H9 (cell line): ENCODE measurements at regions not wholly inside any gene's neighbourhood (a gene's known extent, or its start where the extent isn't known, plus 50 kb on each side); places are given as distances from the start of the nearest gene placed in this dataset.

Source experiments
- DNase-seq: peaks from one replicate; pipeline ENCODE4 v3.0.0-alpha.2; 2017
- H2AFZ ChIP-seq: one replicate; pipeline ENCODE4 v1.6.1; 2013; ENCODE audit warnings: mild to moderate bottlenecking, low read length, control low read depth, moderate library complexity
- H2AK5ac ChIP-seq: 2 replicates; pipeline ENCODE4 v1.6.1; 2013; ENCODE audit warnings: low read length, control low read depth, mixed read lengths; ENCODE audit not compliant: insufficient read length
- H2BK120ac ChIP-seq: one replicate; pipeline ENCODE4 v1.6.1; 2013; ENCODE audit warnings: low read depth, mild to moderate bottlenecking, low read length, control low read depth, inconsistent platforms; ENCODE audit not compliant: poor library complexity, severe bottlenecking
- H2BK12ac ChIP-seq: 2 replicates; pipeline ENCODE4 v1.6.1; 2013; ENCODE audit warnings: low read length, control low read depth, mixed read lengths, low read depth; ENCODE audit not compliant: insufficient read length
- H2BK15ac ChIP-seq: 2 replicates; pipeline ENCODE4 v1.6.1; 2013; ENCODE audit warnings: low read depth, low read length, control low read depth
- H2BK20ac ChIP-seq: one replicate; pipeline ENCODE4 v1.6.1; 2013; ENCODE audit warnings: low read depth, mild to moderate bottlenecking, low read length, control low read depth, inconsistent platforms; ENCODE audit not compliant: poor library complexity, severe bottlenecking
- H2BK5ac ChIP-seq: 2 replicates; pipeline ENCODE4 v1.6.1; 2013; ENCODE audit warnings: low read length, control low read depth, mixed read lengths; ENCODE audit not compliant: insufficient read length
- H3K14ac ChIP-seq: 2 replicates; pipeline ENCODE4 v1.6.1; 2013; ENCODE audit warnings: low read length, control low read depth; ENCODE audit not compliant: insufficient read depth
- H3K18ac ChIP-seq: 2 replicates; pipeline ENCODE4 v1.6.1; 2013; ENCODE audit warnings: low read depth, mild to moderate bottlenecking, mixed read lengths, low read length, control low read depth; ENCODE audit not compliant: insufficient read length
- H3K23ac ChIP-seq: 2 replicates; pipeline ENCODE4 v1.6.1; 2013; ENCODE audit warnings: low read length, control low read depth, mixed read lengths, low read depth; ENCODE audit not compliant: insufficient read length
- H3K23me2 ChIP-seq: 2 replicates; pipeline ENCODE4 v1.6.1; 2013; ENCODE audit warnings: low read depth, mild to moderate bottlenecking, mixed read lengths, low read length, control low read depth; ENCODE audit not compliant: insufficient read length, poor library complexity, severe bottlenecking
- H3K27ac ChIP-seq: 2 replicates; pipeline ENCODE4 v1.5.1; 2013; ENCODE audit warnings: low read length, control low read depth, mixed read lengths, low read depth; ENCODE audit not compliant: insufficient read length
- H3K27me3 ChIP-seq: 2 replicates; pipeline ENCODE4 v1.6.1; 2013; ENCODE audit warnings: low read length, control low read depth, inconsistent platforms; ENCODE audit not compliant: insufficient read depth
- H3K4ac ChIP-seq: 2 replicates; pipeline ENCODE4 v1.6.1; 2013; ENCODE audit warnings: low read depth, mild to moderate bottlenecking, control low read depth, inconsistent platforms, low read length, moderate library complexity
- H3K4me1 ChIP-seq: 2 replicates; pipeline ENCODE4 v1.6.1; 2013; ENCODE audit warnings: low read length, control low read depth, inconsistent platforms; ENCODE audit not compliant: insufficient read depth
- H3K4me2 ChIP-seq: 2 replicates; pipeline ENCODE4 v1.6.1; 2013; ENCODE audit warnings: low read length, control low read depth, mixed read lengths; ENCODE audit not compliant: insufficient read length, insufficient read depth
- H3K56ac ChIP-seq: 2 replicates; pipeline ENCODE4 v1.6.1; 2013; ENCODE audit warnings: low read depth, mild to moderate bottlenecking, mixed read lengths, low read length, control low read depth; ENCODE audit not compliant: insufficient read length
- H3K79me1 ChIP-seq: 2 replicates; pipeline ENCODE4 v1.6.1; 2013; ENCODE audit warnings: low read depth, mild to moderate bottlenecking, moderate library complexity, low read length, control low read depth, inconsistent platforms; ENCODE audit not compliant: insufficient read depth, poor library complexity, severe bottlenecking
- H3K79me2 ChIP-seq: 2 replicates; pipeline ENCODE4 v1.6.1; 2013; ENCODE audit warnings: low read length, control low read depth, inconsistent platforms; ENCODE audit not compliant: insufficient read depth
- H3K9ac ChIP-seq: 2 replicates; pipeline ENCODE4 v1.6.1; 2013; ENCODE audit warnings: low read length, control low read depth, mixed read lengths; ENCODE audit not compliant: insufficient read length; ENCODE audit errors: extremely low read depth
- H3K9me3 ChIP-seq: one replicate; pipeline ENCODE4 v1.6.1; 2013; ENCODE audit warnings: low read depth, low read length, inconsistent platforms; ENCODE audit not compliant: control insufficient read depth
- H3T11ph ChIP-seq: one replicate; pipeline ENCODE4 v1.6.1; 2013; ENCODE audit warnings: mild to moderate bottlenecking, low read length, control low read depth, inconsistent platforms
- H4K20me1 ChIP-seq: one replicate; pipeline ENCODE4 v1.6.1; 2013; ENCODE audit not compliant: control insufficient read depth, insufficient read length, insufficient read depth
- H4K5ac ChIP-seq: 2 replicates; pipeline ENCODE4 v1.6.1; 2013; ENCODE audit warnings: low read depth, mild to moderate bottlenecking, mixed read lengths, low read length, control low read depth; ENCODE audit not compliant: insufficient read length
- H4K8ac ChIP-seq: replicated peaks from 2 replicates; pipeline ENCODE4 v1.6.1; 2013; ENCODE audit warnings: low read length, control low read depth, mixed read lengths, low read depth; ENCODE audit not compliant: insufficient read length
- H4K91ac ChIP-seq: 2 replicates; pipeline ENCODE4 v1.6.1; 2013; ENCODE audit warnings: low read depth, mild to moderate bottlenecking, moderate library complexity, mixed read lengths, low read length, control low read depth; ENCODE audit not compliant: insufficient read length
- H3K27ac Mint-ChIP-seq, 3 experiments: 2 replicates in 2 of 3; 3 replicates in 1 of 3; pipeline ENCODE4 v1.8.0; 2020 to 2021; ENCODE audit warnings: mixed read lengths in 3 of 3, mild to moderate bottlenecking in 1 of 3, moderate library complexity in 1 of 3
- H3K27me3 Mint-ChIP-seq: 2 replicates; pipeline ENCODE4 v1.8.0; 2021; ENCODE audit warnings: low read depth, mild to moderate bottlenecking, moderate library complexity, mixed read lengths
- H3K36me3 Mint-ChIP-seq, 3 experiments: 2 replicates in 2 of 3; 3 replicates in 1 of 3; pipeline ENCODE4 v1.8.0; 2020 to 2021; ENCODE audit warnings: low read depth in 3 of 3, mixed read lengths in 3 of 3; ENCODE audit not compliant: insufficient read depth in 1 of 3
- H3K4me1 Mint-ChIP-seq, 2 experiments: 2 replicates each; pipeline ENCODE4 v1.8.0; 2020; ENCODE audit warnings: mixed read lengths in 2 of 2
- H3K4me3 Mint-ChIP-seq, 2 experiments: 2 replicates in 1 of 2; 3 replicates in 1 of 2; pipeline ENCODE4 v1.8.0; 2020 to 2021; ENCODE audit warnings: mild to moderate bottlenecking in 2 of 2, mixed read lengths in 2 of 2, moderate library complexity in 1 of 2
- H3K9me3 Mint-ChIP-seq, 2 experiments: 2 replicates in 1 of 2; 3 replicates in 1 of 2; pipeline ENCODE4 v1.8.0; 2020; ENCODE audit warnings: mild to moderate bottlenecking in 2 of 2, mixed read lengths in 2 of 2, moderate library complexity in 1 of 2
- CTCF ChIP-seq: fragments of 200-600 bp; sonication (generic); conservative IDR thresholded peaks from 3 replicates; pipeline ENCODE4 v1.8.0; 2021; ENCODE audit warnings: antibody characterized with exemption, mild to moderate bottlenecking
- WGBS: extraction: QIAGEN DNeasy Blood & Tissue Kit; methylation state at CpG from one replicate; pipeline ENCODE4 v1.1.7; 2013; ENCODE audit warnings: missing lambda C conversion rate, low lambda C conversion rate, mixed read lengths; ENCODE audit not compliant: insufficient read length; ENCODE audit errors: extremely low coverage; 5-methylcytosine and 5-hydroxymethylcytosine counted together

GRCh38 chr12:13358391-13358905 lies 161.9 kb downstream of the EMP1 start:
- TF ChIP-seq CTCF: no peak
- Histone ChIP-seq H2BK12ac (no peak overlapping the region), H3K27ac (no peak overlapping the region), H2BK15ac (no peak overlapping the region), H3K4me2 (no peak overlapping the region), H4K20me1 (no peaks in the 10 kb centered on the region), H2BK120ac (no peak overlapping the region), H3K9ac (no peak overlapping the region), H3K23me2 (no peaks in the 10 kb centered on the region), H3K56ac (no peak overlapping the region), H3K18ac (no peak overlapping the region), H3K4ac (no peak overlapping the region), H2BK20ac (no peak overlapping the region), H3K9me3 (no peaks in the 10 kb centered on the region), H2AFZ (no peak overlapping the region), H4K5ac (no peak overlapping the region), H3T11ph (no peak overlapping the region), H4K8ac (no peak overlapping the region), H2AK5ac (no peak overlapping the region), H2BK5ac (no peak overlapping the region), H3K14ac (no peak overlapping the region), H3K27me3 (no peaks in the 10 kb centered on the region), H3K79me1 (no peaks in the 10 kb centered on the region), H3K23ac (no peak overlapping the region), H3K4me1 (no peaks in the 10 kb centered on the region), H3K79me2 (no peaks in the 10 kb centered on the region), H4K91ac (no peak overlapping the region)
- DNase-seq: no peak
- no peaks in the 10 kb centered on the region; a peak in 1 of 7 replicates for H3K36me3 Mint-ChIP-seq
- H3K27me3 Mint-ChIP-seq: no peaks in the 10 kb centered on the region
- no CpG with 5 or more reads among the region's 4 CpGs for WGBS
- no peak overlapping the region for H3K27ac Mint-ChIP-seq
- no peak overlapping the region for H3K4me3 Mint-ChIP-seq
- H3K4me1 Mint-ChIP-seq: no peaks in the 10 kb centered on the region
- no peaks in the 10 kb centered on the region for H3K9me3 Mint-ChIP-seq
